Endodermal cell (in vitro differentiated cells): ENCODE measurements at regions not wholly inside any gene's neighbourhood (a gene's known extent, or its start where the extent isn't known, plus 50 kb on each side); places are given as distances from the start of the nearest gene placed in this dataset.

Experiments used
- DNase-seq: peaks from one replicate; pipeline ENCODE4 v3.0.0-alpha.2; 2017
- H3K27ac ChIP-seq: 2 replicates; pipeline ENCODE4 v1.5.1; 2013; ENCODE audit warnings: mild to moderate bottlenecking, low read depth, low read length, moderate library complexity
- H3K27me3 ChIP-seq: 2 replicates; pipeline ENCODE4 v1.6.1; 2013; ENCODE audit warnings: mild to moderate bottlenecking, low read length, moderate library complexity; ENCODE audit not compliant: insufficient read depth, control insufficient read depth, poor library complexity, severe bottlenecking
- H3K36me3 ChIP-seq: 2 replicates; pipeline ENCODE4 v1.7.0; 2013; ENCODE audit warnings: mild to moderate bottlenecking, low read length, moderate library complexity; ENCODE audit not compliant: control insufficient read depth, insufficient read depth
- H3K4me1 ChIP-seq: one replicate; pipeline ENCODE4 v1.7.0; 2013; ENCODE audit warnings: low read length; ENCODE audit not compliant: control insufficient read depth, insufficient read depth
- H3K4me3 ChIP-seq: 2 replicates; pipeline ENCODE4 v1.5.1; 2013; ENCODE audit warnings: mild to moderate bottlenecking, low read length, moderate library complexity
- H3K9ac ChIP-seq: 2 replicates; pipeline ENCODE4 v1.6.1; 2013; ENCODE audit warnings: mild to moderate bottlenecking, low read length, moderate library complexity; ENCODE audit not compliant: poor library complexity, severe bottlenecking; ENCODE audit errors: extremely low read depth
- H3K9me3 ChIP-seq: 2 replicates; pipeline ENCODE4 v1.6.1; 2013; ENCODE audit warnings: mild to moderate bottlenecking, low read length, moderate library complexity; ENCODE audit not compliant: control insufficient read depth
- H3K27ac Mint-ChIP-seq: 2 replicates; pipeline ENCODE4 v1.8.0; 2020; ENCODE audit warnings: mixed read lengths
- H3K27me3 Mint-ChIP-seq: 2 replicates; pipeline ENCODE4 v1.8.0; 2021; ENCODE audit warnings: mild to moderate bottlenecking, mixed read lengths; ENCODE audit not compliant: insufficient read depth
- H3K36me3 Mint-ChIP-seq: 2 replicates; pipeline ENCODE4 v1.8.0; 2020; ENCODE audit warnings: low read depth, mixed read lengths
- H3K4me1 Mint-ChIP-seq: 2 replicates; pipeline ENCODE4 v1.8.0; 2020; ENCODE audit warnings: mixed read lengths
- H3K4me3 Mint-ChIP-seq: 2 replicates; pipeline ENCODE4 v1.8.0; 2020; ENCODE audit warnings: mild to moderate bottlenecking, moderate library complexity, mixed read lengths
- H3K9me3 Mint-ChIP-seq: 2 replicates; pipeline ENCODE4 v1.8.0; 2020; ENCODE audit warnings: mild to moderate bottlenecking, mixed read lengths
- CTCF ChIP-seq: fragments of 200-600 bp; sonication (generic); conservative IDR thresholded peaks from 2 replicates; pipeline ENCODE4 v1.5.0; 2021; ENCODE audit warnings: antibody characterized with exemption, mild to moderate bottlenecking
- WGBS, 2 experiments: methylation state at CpG; one replicate each; pipeline versions ENCODE4 v1.1.5 to v1.1.7; 2013; ENCODE audit warnings: missing lambda C conversion rate in 2 of 2, mixed read lengths in 1 of 2; ENCODE audit not compliant: insufficient coverage in 1 of 2, insufficient read length in 1 of 2; 5-methylcytosine and 5-hydroxymethylcytosine counted together

- H3K36me3 Mint-ChIP-seq = no peaks in the 10 kb centered on the region
- no peaks in the 10 kb centered on the region for H3K9me3 Mint-ChIP-seq
- no peaks in the 10 kb centered on the region for H3K27me3 ChIP-seq
- H3K4me1 Mint-ChIP-seq = peaks cover 3% of the 10 kb centered on the region
- no peaks in the 10 kb centered on the region for H3K4me1 ChIP-seq
- H3K27ac ChIP-seq = no peak overlapping the region
- 90% methylated on average over 3 of the region's 5 CpGs; no CpG with 5 or more reads in 1 of the 2 experiments for WGBS, 2 experiments
- no peak overlapping the region for H3K4me3 Mint-ChIP-seq
- no peaks in the 10 kb centered on the region for H3K27me3 Mint-ChIP-seq
- H3K9ac ChIP-seq = no peak overlapping the region
- H3K27ac Mint-ChIP-seq = no peak overlapping the region
- H3K9me3 ChIP-seq = no peaks in the 10 kb centered on the region
- H3K4me3 ChIP-seq = no peak overlapping the region
- no peak for DNase-seq
- H3K36me3 ChIP-seq = no peaks in the 10 kb centered on the region
- no peak for TF ChIP-seq CTCF
These were observed 458.9 kb upstream of the TEX13C start for GRCh38 chrX:124860736-124861135.

- no peak overlapping the region for H3K27ac Mint-ChIP-seq
- no peak for DNase-seq
- no peaks in the 10 kb centered on the region for H3K9me3 Mint-ChIP-seq
- no peak overlapping the region for H3K9ac ChIP-seq
- no peaks in the 10 kb centered on the region for H3K27me3 Mint-ChIP-seq
- H3K9me3 ChIP-seq = no peaks in the 10 kb centered on the region
- H3K4me3 ChIP-seq = no peak overlapping the region
- H3K4me1 Mint-ChIP-seq = peaks cover 3% of the 10 kb centered on the region
- no peaks in the 10 kb centered on the region for H3K4me1 ChIP-seq
- no peaks in the 10 kb centered on the region for H3K36me3 Mint-ChIP-seq
- peak; percentile 44 for TF ChIP-seq CTCF
- H3K4me3 Mint-ChIP-seq = no peak overlapping the region
- WGBS, 2 experiments = 88% methylated on average over 2 of the region's 4 CpGs; no CpG with 5 or more reads in 1 of the 2 experiments
- no peak overlapping the region for H3K27ac ChIP-seq
- H3K27me3 ChIP-seq = no peaks in the 10 kb centered on the region
- H3K36me3 ChIP-seq = no peaks in the 10 kb centered on the region
These were observed 457.4 kb upstream of the TEX13C start for GRCh38 chrX:124862301-124862700.

- no peak overlapping the region for H3K27ac ChIP-seq
- H3K36me3 ChIP-seq = no peaks in the 10 kb centered on the region
- Mint-ChIP-seq H3K9me3 (peaks cover 7% of the 10 kb centered on the region), H3K27ac (no peak overlapping the region), H3K27me3 (no peaks in the 10 kb centered on the region), H3K36me3 (no peaks in the 10 kb centered on the region), H3K4me3 (no peak overlapping the region), H3K4me1 (peaks cover 3% of the 10 kb centered on the region)
- WGBS, 2 experiments = 75 to 80% methylated on average over 1 to 4 of the region's 5 CpGs
- no peaks in the 10 kb centered on the region for H3K9me3 ChIP-seq
- DNase-seq = peak; percentile 74
- H3K4me1 ChIP-seq = no peaks in the 10 kb centered on the region
- peak; percentile 76 for TF ChIP-seq CTCF
- no peaks in the 10 kb centered on the region for H3K27me3 ChIP-seq
- H3K9ac ChIP-seq = no peak overlapping the region
- H3K4me3 ChIP-seq = no peak overlapping the region
These were observed 456.4 kb upstream of the TEX13C start for GRCh38 chrX:124863303-124863702.
